ENCODE measurements at regions not wholly inside any gene's neighbourhood (a gene's known extent, or its start where the extent isn't known, plus 50 kb on each side); places are given as distances from the start of the nearest gene placed in this dataset.

DNA sequence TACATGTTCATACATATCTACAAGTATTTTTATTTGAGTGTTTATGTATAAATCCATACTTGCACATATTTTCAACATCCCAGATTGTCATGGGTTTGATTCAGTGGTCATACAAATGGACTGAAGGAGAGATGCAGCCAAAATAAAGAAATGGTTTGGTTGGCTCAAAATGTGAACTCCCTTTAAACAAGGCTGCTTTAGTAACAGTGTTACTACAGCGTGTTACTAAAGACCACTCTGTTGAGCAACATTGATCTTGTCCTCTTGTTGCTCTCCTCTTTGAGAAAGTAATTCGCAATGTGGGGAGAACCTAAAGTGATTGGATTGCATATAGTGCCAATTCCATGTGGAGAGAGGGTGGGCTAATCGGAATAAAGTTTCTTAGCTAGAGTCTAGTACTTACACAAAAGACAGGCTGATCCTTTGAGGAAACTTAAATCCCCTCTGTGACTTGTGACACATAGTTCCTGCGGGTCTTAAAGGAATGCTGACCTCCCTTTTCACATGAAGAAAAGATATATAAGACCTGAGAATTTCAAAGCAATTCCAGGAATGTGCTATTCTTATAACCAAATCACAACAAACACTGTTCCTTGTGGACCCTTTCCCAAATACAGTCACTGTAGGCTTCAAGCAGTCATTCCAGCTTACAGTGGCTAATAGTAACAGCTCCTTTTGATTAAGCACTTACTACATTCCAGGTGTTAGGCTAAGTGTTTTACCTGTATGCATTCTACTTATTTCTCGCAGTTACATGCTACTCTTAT, 144.3 kb downstream of the FZD1 start:
- Histone ChIP-seq H3K27me3 (ENCODE audit: control insufficient read depth, insufficient read depth, low read length) (no peaks in the 10 kb centered on the region), H3K27ac (ENCODE audit: low read length) (no peak overlapping the region), H3K9me3 (ENCODE audit: control insufficient read depth, insufficient read depth, low read depth, low read length) (no peaks in the 10 kb centered on the region), H3K36me3 (ENCODE audit: control insufficient read depth, insufficient read depth, low read length) (no peaks in the 10 kb centered on the region), H3K4me1 (ENCODE audit: control insufficient read depth, insufficient read depth, low read length) (no peaks in the 10 kb centered on the region), H3K4me3 (ENCODE audit: low read depth in 2 of 2, low read length in 2 of 2) (no peak overlapping the region)
- no TSS peak for BruUV-seq (replicated peaks)
- ChIA-PET CTCF (no interaction called here), POLR2A (no interaction called here)
- intact Hi-C loops (cut with micrococcal nuclease; ENCODE audit: unreplicated experiment) (no loop called here), in situ Hi-C loops (cut with HindIII; ENCODE audit: low pct_unique_long_range_greater_than_20kb, low sequenced_read_pairs) (no loop called here)
- no peak for ATAC-seq
- TF ChIP-seq, protein P1, sequence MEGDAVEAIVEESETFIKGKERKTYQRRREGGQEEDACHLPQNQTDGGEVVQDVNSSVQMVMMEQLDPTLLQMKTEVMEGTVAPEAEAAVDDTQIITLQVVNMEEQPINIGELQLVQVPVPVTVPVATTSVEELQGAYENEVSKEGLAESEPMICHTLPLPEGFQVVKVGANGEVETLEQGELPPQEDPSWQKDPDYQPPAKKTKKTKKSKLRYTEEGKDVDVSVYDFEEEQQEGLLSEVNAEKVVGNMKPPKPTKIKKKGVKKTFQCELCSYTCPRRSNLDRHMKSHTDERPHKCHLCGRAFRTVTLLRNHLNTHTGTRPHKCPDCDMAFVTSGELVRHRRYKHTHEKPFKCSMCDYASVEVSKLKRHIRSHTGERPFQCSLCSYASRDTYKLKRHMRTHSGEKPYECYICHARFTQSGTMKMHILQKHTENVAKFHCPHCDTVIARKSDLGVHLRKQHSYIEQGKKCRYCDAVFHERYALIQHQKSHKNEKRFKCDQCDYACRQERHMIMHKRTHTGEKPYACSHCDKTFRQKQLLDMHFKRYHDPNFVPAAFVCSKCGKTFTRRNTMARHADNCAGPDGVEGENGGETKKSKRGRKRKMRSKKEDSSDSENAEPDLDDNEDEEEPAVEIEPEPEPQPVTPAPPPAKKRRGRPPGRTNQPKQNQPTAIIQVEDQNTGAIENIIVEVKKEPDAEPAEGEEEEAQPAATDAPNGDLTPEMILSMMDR (IDR thresholded peaks at IDR 0.05): no peak
- TF ChIP-seq POLR2AphosphoS5 (IDR thresholded peaks at IDR 0.05; ENCODE audit: low read depth, low read length): no peak
- no peak for TF ChIP-seq SIN3A (IDR thresholded peaks at IDR 0.05; ENCODE audit: borderline replicate concordance, insufficient read depth, low read depth, low read length)
- no peak for TF ChIP-seq TCF7L2 (IDR thresholded peaks at IDR 0.05; ENCODE audit: low read depth, low read length)
- TF ChIP-seq REST (IDR thresholded peaks at IDR 0.05; ENCODE audit: insufficient read depth in 1 of 2, low read depth in 2 of 2, low read length in 1 of 2): no peak
- no peak for DNase-seq (ENCODE audit: low read depth, low spot score)

- H3K36me3 ChIP-seq (ENCODE audit: control insufficient read depth, insufficient read depth, low read length): no peaks in the 10 kb centered on the region
- TF ChIP-seq TCF7L2 (IDR thresholded peaks at IDR 0.05; ENCODE audit: low read depth, low read length): no peak
- no peak overlapping the region for H3K27ac ChIP-seq (ENCODE audit: low read length)
- CTCF ChIA-PET: no interaction called here
- ATAC-seq: no peak
- in situ Hi-C loops (cut with HindIII; ENCODE audit: low pct_unique_long_range_greater_than_20kb, low sequenced_read_pairs) (no loop called here), intact Hi-C loops (cut with micrococcal nuclease; ENCODE audit: unreplicated experiment) (no loop called here)
- POLR2A ChIA-PET: no interaction called here
- H3K9me3 ChIP-seq (ENCODE audit: control insufficient read depth, insufficient read depth, low read depth, low read length): no peaks in the 10 kb centered on the region
- H3K4me1 ChIP-seq (ENCODE audit: control insufficient read depth, insufficient read depth, low read length): no peaks in the 10 kb centered on the region
- no peak overlapping the region for H3K4me3 ChIP-seq (ENCODE audit: low read depth in 2 of 2, low read length in 2 of 2)
- no peaks in the 10 kb centered on the region for H3K27me3 ChIP-seq (ENCODE audit: control insufficient read depth, insufficient read depth, low read length)
- no peak for DNase-seq (ENCODE audit: low read depth, low spot score)
- no TSS peak for BruUV-seq (replicated peaks)
Measured at GRCh38 chr7:91411060-91411459, 146.8 kb downstream of the FZD1 start.

GRCh38 chr7:91412298-91412697, 148.1 kb downstream of the FZD1 start:
- no peaks in the 10 kb centered on the region for H3K4me1 ChIP-seq (ENCODE audit: control insufficient read depth, insufficient read depth, low read length)
- DNase-seq (ENCODE audit: low read depth, low spot score) (no peak), ATAC-seq (no peak)
- H3K27ac ChIP-seq (ENCODE audit: low read length): no peak overlapping the region
- TF ChIP-seq SIN3A (IDR thresholded peaks at IDR 0.05; ENCODE audit: borderline replicate concordance, insufficient read depth, low read depth, low read length) (no peak), TCF7L2 (IDR thresholded peaks at IDR 0.05; ENCODE audit: low read depth, low read length) (no peak), REST (IDR thresholded peaks at IDR 0.05; ENCODE audit: insufficient read depth in 1 of 2, low read depth in 2 of 2, low read length in 1 of 2) (no peak), POLR2AphosphoS5 (IDR thresholded peaks at IDR 0.05; ENCODE audit: low read depth, low read length) (no peak)
- TF ChIP-seq, protein P1 (IDR thresholded peaks at IDR 0.05): no peak
- no peaks in the 10 kb centered on the region for H3K36me3 ChIP-seq (ENCODE audit: control insufficient read depth, insufficient read depth, low read length)
- H3K27me3 ChIP-seq (ENCODE audit: control insufficient read depth, insufficient read depth, low read length): no peaks in the 10 kb centered on the region
- ChIA-PET POLR2A (no interaction called here), CTCF (interaction anchor here (0.6 kb wide), 1 partner anchor 897 kb away, joined by 4 read pairs; no protein-coding TSS in a partner anchor)
- in situ Hi-C loops (cut with HindIII; ENCODE audit: low pct_unique_long_range_greater_than_20kb, low sequenced_read_pairs) (no loop called here), intact Hi-C loops (cut with micrococcal nuclease; ENCODE audit: unreplicated experiment) (no loop called here)
- H3K4me3 ChIP-seq (ENCODE audit: low read depth in 2 of 2, low read length in 2 of 2): no peak overlapping the region
- no TSS peak for BruUV-seq (replicated peaks)
- H3K9me3 ChIP-seq (ENCODE audit: control insufficient read depth, insufficient read depth, low read depth, low read length): no peaks in the 10 kb centered on the region

Data from Panc1 (cell line).